Stimulated activated naive CD8-positive, alpha-beta T cell treated with anti-CD3 and anti-CD28 coated beads, Interleukin-15, Interleukin-2, amounts not matched to agents 100 U/mL and 50 U/mL, for 24 hours (primary cell): ENCODE measurements at regions not wholly inside any gene's neighbourhood (a gene's known extent, or its start where the extent isn't known, plus 50 kb on each side); places are given as distances from the start of the nearest gene placed in this dataset.
"Not testable (repeated sequence)": the region's sequence is repeated elsewhere in the genome, so short reads cannot be mapped to it uniquely, and the experiment has no call there.

ENCODE experiments used
- ATAC-seq: fragments of 150-1000 bp; cut with Tn5 transposase; one replicate; pipeline ENCODE4 v1.10.0; 2021
- DNase-seq: peaks from one replicate; pipeline ENCODE4 v3.0.0; 2021

GRCh38 chr5:9858043-9858442, 227.9 kb upstream of the TAS2R1 start:
- DNase-seq (no peak), ATAC-seq (no peak)

GRCh38 chr5:9853309-9853708, 223.2 kb upstream of the TAS2R1 start:
- DNase-seq: no peak
- ATAC-seq: no peak

- DNase-seq: no peak
- ATAC-seq: no peak
Measured at GRCh38 chr5:9852671-9853070, 222.5 kb upstream of the TAS2R1 start.

- no peak for DNase-seq
- no peak for ATAC-seq
Measured at GRCh38 chr5:9851458-9851857, 221.3 kb upstream of the TAS2R1 start.

- DNase-seq: no peak
- ATAC-seq: no peak
Measured at GRCh38 chr5:9850456-9850855, 220.3 kb upstream of the TAS2R1 start.

- no peak for DNase-seq
- no peak for ATAC-seq
Measured at GRCh38 chr5:9847631-9848030, 217.5 kb upstream of the TAS2R1 start.

- no peak for DNase-seq
- no peak for ATAC-seq
Measured at GRCh38 chr5:9845185-9845584, 215.0 kb upstream of the TAS2R1 start.

- no peak for ATAC-seq
- DNase-seq: no peak
Measured at GRCh38 chr5:9841516-9842170, 211.5 kb upstream of the TAS2R1 start.

- no peak for DNase-seq
- no peak for ATAC-seq
Measured at GRCh38 chr5:9838916-9839315, 208.8 kb upstream of the TAS2R1 start.

GRCh38 chr5:9834871-9835770, 205.0 kb upstream of the TAS2R1 start:
- ATAC-seq (no peak), DNase-seq (no peak)

GRCh38 chr5:9833871-9834270, 203.7 kb upstream of the TAS2R1 start:
- ATAC-seq: no peak

GRCh38 chr5:9832921-9833320, 202.8 kb upstream of the TAS2R1 start:
- no peak for ATAC-seq
- no peak for DNase-seq

More at GRCh38 chr5:9833871-9834270, 203.7 kb upstream of the TAS2R1 start:
- DNase-seq: no peak

GRCh38 chr5:9831823-9832222, 201.7 kb upstream of the TAS2R1 start:
- ATAC-seq: no peak
- DNase-seq: no peak

GRCh38 chr5:9830184-9830583, 200.0 kb upstream of the TAS2R1 start:
- ATAC-seq (no peak), DNase-seq (no peak)

GRCh38 chr5:9829621-9830020, 199.5 kb upstream of the TAS2R1 start:
- ATAC-seq: no peak
- no peak for DNase-seq

- ATAC-seq: no peak
Measured at GRCh38 chr5:9820691-9821449, 190.7 kb upstream of the TAS2R1 start.

GRCh38 chr5:9818340-9818845, 188.2 kb upstream of the TAS2R1 start:
- DNase-seq (no peak), ATAC-seq (no peak)

More at GRCh38 chr5:9820691-9821449, 190.7 kb upstream of the TAS2R1 start:
- no peak for DNase-seq

GRCh38 chr5:9817819-9818218, 187.7 kb upstream of the TAS2R1 start:
- ATAC-seq (no peak), DNase-seq (no peak)

- DNase-seq (no peak), ATAC-seq (no peak)
Measured at GRCh38 chr5:9815051-9815450, 184.9 kb upstream of the TAS2R1 start.

- ATAC-seq (no peak), DNase-seq (no peak)
Measured at GRCh38 chr5:9813305-9813704, 183.2 kb upstream of the TAS2R1 start.

GRCh38 chr5:9807366-9807765, 177.2 kb upstream of the TAS2R1 start:
- DNase-seq, ATAC-seq: not testable (repeated sequence)

GRCh38 chr5:9801908-9802307, 171.8 kb upstream of the TAS2R1 start:
- DNase-seq (no peak), ATAC-seq (no peak)

- DNase-seq (no peak), ATAC-seq (no peak)
Measured at GRCh38 chr5:9799606-9800005, 169.5 kb upstream of the TAS2R1 start.
